CD4-positive, alpha-beta T cell (primary cell): ENCODE measurements at regions not wholly inside any gene's neighbourhood (a gene's known extent, or its start where the extent isn't known, plus 50 kb on each side); places are given as distances from the start of the nearest gene placed in this dataset.

Experiments
- ATAC-seq: fragments of 200-7000 bp; cut with Tn5 transposase; one replicate; pipeline ENCODE4 v1.10.0; 2022; ENCODE audit warnings: mild to moderate bottlenecking; ENCODE audit not compliant: poor library complexity
- CTCF ChIA-PET: fragments of 350-600 bp; sonication (Branson Sonifier 250); formaldehyde crosslinking; loops from one replicate; lab custom pipeline; 2021; ENCODE audit warnings: antibody characterized with exemption, inconsistent platforms; lab: Charles Lee
- POLR2A ChIA-PET: fragments of 350-600 bp; sonication (Branson Sonifier 250); formaldehyde crosslinking; loops from one replicate; lab custom pipeline; 2021; ENCODE audit warnings: antibody characterized with exemption, inconsistent platforms; lab: Charles Lee
- DNase-seq, 14 experiments: peaks; one replicate each; pipeline ENCODE4 v3.0.0-alpha.2; 2013 to 2020; ENCODE audit warnings: mixed read lengths in 2 of 14
- H3K27ac ChIP-seq, 2 donors: one replicate each; pipeline versions ENCODE4 v1.5.1 to v1.7.0; 2013; ENCODE audit warnings: low read length in 2 of 2, low read depth in 1 of 2, mild to moderate bottlenecking in 1 of 2
- H3K27me3 ChIP-seq, 2 experiments: 1 replicate in 1 of 2; 2 replicates in 1 of 2; pipeline versions ENCODE4 v1.6.1 to v1.7.0; 2013; ENCODE audit warnings: low read length in 2 of 2, control low read depth in 1 of 2, mild to moderate bottlenecking in 1 of 2, moderate library complexity in 1 of 2; ENCODE audit not compliant: insufficient read depth in 2 of 2, control insufficient read depth in 1 of 2
- H3K36me3 ChIP-seq: one replicate; pipeline ENCODE4 v1.6.1; 2013; ENCODE audit warnings: low read length, control low read depth; ENCODE audit not compliant: insufficient read depth
- H3K4me1 ChIP-seq: one replicate; pipeline ENCODE4 v1.6.1; 2013; ENCODE audit warnings: low read length, control low read depth; ENCODE audit not compliant: insufficient read depth
- H3K4me3 ChIP-seq: one replicate; pipeline ENCODE4 v1.5.1; 2013; ENCODE audit warnings: mild to moderate bottlenecking, low read length, moderate library complexity
- H3K9me3 ChIP-seq, 2 experiments: 1 replicate in 1 of 2; 2 replicates in 1 of 2; pipeline versions ENCODE4 v1.6.1 to v1.7.0; 2013; ENCODE audit warnings: low read length in 2 of 2, mild to moderate bottlenecking in 2 of 2, control low read depth in 1 of 2, moderate library complexity in 1 of 2; ENCODE audit not compliant: control insufficient read depth in 1 of 2, insufficient read depth in 1 of 2
- H3K27ac Mint-ChIP-seq: one replicate; pipeline ENCODE4 v1.8.0; 2020; ENCODE audit warnings: mixed read lengths
- H3K27me3 Mint-ChIP-seq: one replicate; pipeline ENCODE4 v1.8.0; 2021; ENCODE audit warnings: mixed read lengths
- H3K36me3 Mint-ChIP-seq: one replicate; pipeline ENCODE4 v1.8.0; 2021; ENCODE audit warnings: low read depth, mixed read lengths
- H3K4me1 Mint-ChIP-seq: one replicate; pipeline ENCODE4 v1.8.0; 2021; ENCODE audit warnings: low read depth, mixed read lengths
- H3K4me3 Mint-ChIP-seq: one replicate; pipeline ENCODE4 v1.8.0; 2020; ENCODE audit warnings: mild to moderate bottlenecking, mixed read lengths
- H3K9me3 Mint-ChIP-seq: one replicate; pipeline ENCODE4 v1.8.0; 2020; ENCODE audit warnings: mixed read lengths
- intact Hi-C, 2 experiments: fragments of 100-400 bp; cut with DNase I in 1 of 2; cut with micrococcal nuclease in 1 of 2; formaldehyde crosslinking; loops; one replicate each; pipeline versions ENCODE4 v1.15.1 to v1.9.0; 2023 to 2025; cut with DNase I, micrococcal nuclease
- TF ChIP-seq, protein P1 (sequence below): fragments of 200-600 bp; IDR thresholded peaks from one replicate; pipeline ENCODE4 v1.8.0; 2022; ENCODE audit warnings: antibody characterized with exemption, mild to moderate bottlenecking

DNA sequence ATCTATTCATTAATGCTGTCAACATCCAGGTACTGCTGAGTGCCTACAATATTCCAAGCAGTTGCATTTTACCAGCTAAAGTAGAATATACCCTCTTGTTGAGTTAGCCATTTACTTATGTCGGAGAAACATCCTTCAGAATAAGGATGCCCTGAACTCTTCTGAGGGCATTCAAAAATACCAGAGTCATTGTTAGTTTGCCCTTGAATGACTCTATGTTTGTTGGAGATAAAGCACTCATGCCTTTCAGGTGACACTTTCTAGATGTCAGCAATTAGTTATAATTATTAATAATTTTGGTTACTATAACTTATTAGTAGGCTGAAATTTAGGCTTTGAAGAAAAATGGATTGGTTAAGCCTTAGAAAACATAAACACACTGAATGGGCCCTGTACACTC is 286.2 kb upstream of the STXBP5 start:
- no peaks in the 10 kb centered on the region for H3K9me3 Mint-ChIP-seq
- CTCF ChIA-PET: no interaction called here
- no peak for ATAC-seq

DNA sequence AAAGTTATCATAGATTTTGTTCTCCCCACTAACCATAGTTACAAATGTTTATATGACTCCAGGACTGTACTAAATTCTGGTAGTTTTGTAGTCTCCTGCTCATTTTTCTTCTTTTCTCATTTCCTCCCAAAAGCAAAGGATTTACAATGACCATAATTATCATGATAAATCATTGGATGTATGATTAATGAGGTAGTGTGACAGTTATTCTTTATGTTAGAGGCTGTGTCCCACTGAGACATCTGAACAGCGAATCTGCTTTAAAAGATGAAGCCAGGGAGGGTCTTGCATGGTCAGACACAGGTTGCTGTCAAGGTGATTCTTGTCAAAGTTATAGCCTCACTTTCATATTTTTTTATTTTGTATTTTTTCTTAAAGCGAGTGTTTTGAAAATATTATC is 285.2 kb upstream of the STXBP5 start:
- H3K27ac Mint-ChIP-seq: no peak overlapping the region
- CTCF ChIA-PET: no interaction called here
- no peaks in the 10 kb centered on the region for H3K36me3 ChIP-seq
- H3K9me3 ChIP-seq: no peaks in the 10 kb centered on the region
- intact Hi-C loops: no loop called here
- no peak for ATAC-seq
- no peak overlapping the region for H3K27ac ChIP-seq
- no peak overlapping the region for H3K4me3 ChIP-seq
- POLR2A ChIA-PET: no interaction called here
- H3K4me1 Mint-ChIP-seq: no peaks in the 10 kb centered on the region
- H3K27me3 ChIP-seq: peaks cover 0 to 3% of the 10 kb centered on the region in 2 experiments
- no peak overlapping the region for H3K4me3 Mint-ChIP-seq
- DNase-seq: no peak
- H3K4me1 ChIP-seq: no peaks in the 10 kb centered on the region
- peaks cover 2% of the 10 kb centered on the region for H3K27me3 Mint-ChIP-seq
- H3K36me3 Mint-ChIP-seq: no peaks in the 10 kb centered on the region
- H3K9me3 Mint-ChIP-seq: no peaks in the 10 kb centered on the region
- TF ChIP-seq, protein P1, sequence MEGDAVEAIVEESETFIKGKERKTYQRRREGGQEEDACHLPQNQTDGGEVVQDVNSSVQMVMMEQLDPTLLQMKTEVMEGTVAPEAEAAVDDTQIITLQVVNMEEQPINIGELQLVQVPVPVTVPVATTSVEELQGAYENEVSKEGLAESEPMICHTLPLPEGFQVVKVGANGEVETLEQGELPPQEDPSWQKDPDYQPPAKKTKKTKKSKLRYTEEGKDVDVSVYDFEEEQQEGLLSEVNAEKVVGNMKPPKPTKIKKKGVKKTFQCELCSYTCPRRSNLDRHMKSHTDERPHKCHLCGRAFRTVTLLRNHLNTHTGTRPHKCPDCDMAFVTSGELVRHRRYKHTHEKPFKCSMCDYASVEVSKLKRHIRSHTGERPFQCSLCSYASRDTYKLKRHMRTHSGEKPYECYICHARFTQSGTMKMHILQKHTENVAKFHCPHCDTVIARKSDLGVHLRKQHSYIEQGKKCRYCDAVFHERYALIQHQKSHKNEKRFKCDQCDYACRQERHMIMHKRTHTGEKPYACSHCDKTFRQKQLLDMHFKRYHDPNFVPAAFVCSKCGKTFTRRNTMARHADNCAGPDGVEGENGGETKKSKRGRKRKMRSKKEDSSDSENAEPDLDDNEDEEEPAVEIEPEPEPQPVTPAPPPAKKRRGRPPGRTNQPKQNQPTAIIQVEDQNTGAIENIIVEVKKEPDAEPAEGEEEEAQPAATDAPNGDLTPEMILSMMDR: no peak

More for the DNA sequence above, 286.2 kb upstream of the STXBP5 start:
- Mint-ChIP-seq H3K36me3 (no peaks in the 10 kb centered on the region), H3K27me3 (peaks cover 5% of the 10 kb centered on the region), H3K27ac (no peak overlapping the region), H3K4me1 (no peaks in the 10 kb centered on the region), H3K4me3 (no peak overlapping the region)
- H3K9me3 ChIP-seq: no peaks in the 10 kb centered on the region
- no peak overlapping the region for H3K4me3 ChIP-seq
- no peak overlapping the region for H3K27ac ChIP-seq
- TF ChIP-seq, protein P1: no peak
- intact Hi-C loops: no loop called here
- DNase-seq: no peak
- no peaks in the 10 kb centered on the region for H3K4me1 ChIP-seq
- peaks cover 0 to 3% of the 10 kb centered on the region in 2 experiments for H3K27me3 ChIP-seq
- POLR2A ChIA-PET: no interaction called here
- no peaks in the 10 kb centered on the region for H3K36me3 ChIP-seq

DNA sequence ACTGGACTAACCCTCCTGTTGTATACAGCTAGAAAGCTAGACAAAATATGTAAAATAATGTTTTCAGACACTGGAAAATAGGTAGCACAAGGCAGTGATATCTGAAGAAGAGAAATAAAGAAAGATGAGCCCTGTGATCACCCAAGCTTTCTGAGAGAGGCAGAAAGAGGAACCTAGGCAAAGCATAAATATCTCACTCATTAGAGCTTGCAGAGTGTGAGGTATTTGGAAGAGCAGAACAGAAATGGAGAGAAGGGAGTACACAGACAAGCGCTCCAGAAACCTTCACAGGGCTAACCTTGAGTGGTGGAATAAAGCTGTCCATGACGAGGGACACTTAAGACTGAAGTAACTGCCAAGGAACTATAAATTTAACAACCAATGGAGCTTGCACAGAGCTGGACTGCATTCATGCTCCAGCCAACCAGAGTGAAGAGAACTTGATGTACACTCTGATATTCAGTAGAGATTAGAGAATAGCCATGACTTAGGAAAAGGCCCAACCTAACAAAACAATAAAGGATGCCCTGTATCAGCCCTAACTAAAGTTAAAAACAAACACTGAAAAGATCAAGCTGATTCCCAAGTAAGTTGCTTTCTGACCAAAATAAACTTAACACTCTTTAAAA is 280.9 kb upstream of the STXBP5 start:
- no peaks in the 10 kb centered on the region for H3K9me3 ChIP-seq
- no peak for DNase-seq
- POLR2A ChIA-PET: no interaction called here
- Mint-ChIP-seq H3K4me3 (no peak overlapping the region), H3K4me1 (no peaks in the 10 kb centered on the region), H3K27me3 (no peaks in the 10 kb centered on the region), H3K9me3 (no peaks in the 10 kb centered on the region), H3K36me3 (no peaks in the 10 kb centered on the region), H3K27ac (no peak overlapping the region)
- H3K4me3 ChIP-seq: no peak overlapping the region
- no peak for ATAC-seq
- CTCF ChIA-PET: no interaction called here
- intact Hi-C loops: no loop called here
- no peaks in the 10 kb centered on the region for H3K36me3 ChIP-seq
- peaks cover 0 to 3% of the 10 kb centered on the region in 2 experiments for H3K27me3 ChIP-seq
- H3K4me1 ChIP-seq: no peaks in the 10 kb centered on the region
- TF ChIP-seq, protein P1: no peak
- H3K27ac ChIP-seq: no peak overlapping the region
